Esophagus muscularis mucosa (tissue), 4 donors: ENCODE measurements at regions not wholly inside any gene's neighbourhood (a gene's known extent, or its start where the extent isn't known, plus 50 kb on each side); places are given as distances from the start of the nearest gene placed in this dataset.

Experiments
- EP300 ChIP-seq: sonication (generic); formaldehyde crosslinking; IDR thresholded peaks from one replicate; pipeline ENCODE4 v1.6.1; 2017; ENCODE audit warnings: antibody characterized with exemption
- POLR2A ChIP-seq: fragments of 450-650 bp; IDR thresholded peaks from one replicate; pipeline ENCODE4 v1.6.1; 2017; ENCODE audit warnings: antibody characterized with exemption, moderate library complexity, mild to moderate bottlenecking, low read depth
- POLR2AphosphoS5 ChIP-seq, 2 donors: sonication (generic); formaldehyde crosslinking; IDR thresholded peaks; one replicate each; pipeline ENCODE4 v1.6.1; 2017; ENCODE audit warnings: antibody characterized with exemption in 2 of 2
- TF ChIP-seq, protein P1 (sequence below), 3 experiments: fragments of 200-600 bp in 2 of 3; fragments of 450-650 bp in 1 of 3; sonication (generic) in 2 of 3; IDR thresholded peaks; one replicate each; pipeline ENCODE4 v1.5.1; 2017 to 2019; ENCODE audit warnings: antibody characterized with exemption in 3 of 3, mild to moderate bottlenecking in 2 of 3, moderate library complexity in 1 of 3

DNA sequence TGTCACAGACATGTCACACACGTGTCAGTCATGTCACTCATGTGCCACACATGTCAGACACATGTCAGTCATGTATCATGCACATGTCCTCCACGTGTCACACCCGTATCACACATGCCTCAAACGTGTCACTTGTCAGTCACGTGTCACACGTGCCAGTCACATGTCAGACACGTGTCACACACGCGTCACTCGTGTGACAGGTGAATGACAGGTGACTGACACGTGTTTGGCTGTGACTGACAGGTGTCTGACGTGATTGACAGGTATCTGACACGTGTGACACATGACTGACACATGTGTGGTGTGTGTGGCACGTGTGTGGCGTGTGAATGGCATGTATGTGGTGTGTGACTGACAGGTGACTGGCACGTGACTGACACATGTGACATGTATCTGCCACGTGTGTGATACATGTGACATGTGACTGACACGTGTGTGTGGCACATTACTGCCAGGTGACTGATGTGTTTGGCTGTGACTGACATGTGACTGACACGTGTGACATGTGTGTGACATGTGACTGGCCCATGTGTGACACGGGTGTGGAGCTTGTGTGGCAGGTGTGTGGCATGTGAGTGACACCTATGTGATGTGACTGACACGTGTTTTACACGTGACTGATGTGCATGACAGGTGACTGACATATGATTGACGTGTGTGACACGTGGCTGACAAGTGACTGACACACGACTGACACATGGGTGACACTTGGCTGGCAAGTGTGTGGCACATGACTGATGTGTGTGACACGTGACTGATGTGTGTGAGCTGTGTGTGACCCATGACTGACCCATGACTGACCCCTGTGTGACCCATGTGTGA lies 90.7 kb upstream of the GPC3 start:
- TF ChIP-seq, protein P1, sequence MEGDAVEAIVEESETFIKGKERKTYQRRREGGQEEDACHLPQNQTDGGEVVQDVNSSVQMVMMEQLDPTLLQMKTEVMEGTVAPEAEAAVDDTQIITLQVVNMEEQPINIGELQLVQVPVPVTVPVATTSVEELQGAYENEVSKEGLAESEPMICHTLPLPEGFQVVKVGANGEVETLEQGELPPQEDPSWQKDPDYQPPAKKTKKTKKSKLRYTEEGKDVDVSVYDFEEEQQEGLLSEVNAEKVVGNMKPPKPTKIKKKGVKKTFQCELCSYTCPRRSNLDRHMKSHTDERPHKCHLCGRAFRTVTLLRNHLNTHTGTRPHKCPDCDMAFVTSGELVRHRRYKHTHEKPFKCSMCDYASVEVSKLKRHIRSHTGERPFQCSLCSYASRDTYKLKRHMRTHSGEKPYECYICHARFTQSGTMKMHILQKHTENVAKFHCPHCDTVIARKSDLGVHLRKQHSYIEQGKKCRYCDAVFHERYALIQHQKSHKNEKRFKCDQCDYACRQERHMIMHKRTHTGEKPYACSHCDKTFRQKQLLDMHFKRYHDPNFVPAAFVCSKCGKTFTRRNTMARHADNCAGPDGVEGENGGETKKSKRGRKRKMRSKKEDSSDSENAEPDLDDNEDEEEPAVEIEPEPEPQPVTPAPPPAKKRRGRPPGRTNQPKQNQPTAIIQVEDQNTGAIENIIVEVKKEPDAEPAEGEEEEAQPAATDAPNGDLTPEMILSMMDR (IDR thresholded peaks at IDR 0.05) = no peak
- no peak for TF ChIP-seq POLR2A
- TF ChIP-seq EP300 = no peak
- peak in 1 of 2 donors; percentile 45 for TF ChIP-seq POLR2AphosphoS5 (IDR thresholded peaks at IDR 0.05)
